Lung (tissue), 11 donors: ENCODE measurements at regions not wholly inside any gene's neighbourhood (a gene's known extent, or its start where the extent isn't known, plus 50 kb on each side); places are given as distances from the start of the nearest gene placed in this dataset.

ENCODE experiments used
- ATAC-seq: fragments of 200-7000 bp; cut with Tn5 transposase; one replicate; pipeline ENCODE4 v1.9.1; 2020; ENCODE audit warnings: moderate number of reproducible peaks; ENCODE audit not compliant: insufficient read depth, low FRiP score
- DNase-seq, 3 donors: peaks; one replicate each; pipeline ENCODE4 v3.0.0-alpha.2; 2013 to 2017
- H3K27ac ChIP-seq, 2 donors: one replicate each; pipeline ENCODE4 v1.5.1; 2013; ENCODE audit warnings: mild to moderate bottlenecking in 2 of 2, moderate library complexity in 2 of 2, control low read depth in 1 of 2, inconsistent platforms in 1 of 2, low read depth in 1 of 2, low read length in 1 of 2
- H3K27me3 ChIP-seq, 3 donors: one replicate each; pipeline ENCODE4 v1.5.1; 2013; ENCODE audit warnings: low read length in 2 of 3; ENCODE audit not compliant: control insufficient read depth in 3 of 3, insufficient read depth in 3 of 3
- H3K36me3 ChIP-seq, 4 donors: one replicate each; pipeline ENCODE4 v1.5.1; 2013; ENCODE audit warnings: low read length in 4 of 4, mild to moderate bottlenecking in 1 of 4, moderate library complexity in 1 of 4; ENCODE audit not compliant: control insufficient read depth in 4 of 4, insufficient read depth in 4 of 4
- H3K4me1 ChIP-seq, 5 donors: one replicate each; pipeline ENCODE4 v1.5.1; 2013; ENCODE audit warnings: low read length in 5 of 5, mild to moderate bottlenecking in 2 of 5, moderate library complexity in 1 of 5; ENCODE audit not compliant: control insufficient read depth in 5 of 5, insufficient read depth in 5 of 5
- H3K4me3 ChIP-seq: one replicate; pipeline ENCODE4 v1.5.1; 2013; ENCODE audit warnings: mild to moderate bottlenecking, control low read depth, moderate library complexity
- H3K9ac ChIP-seq, 2 donors: one replicate each; pipeline ENCODE4 v1.5.1; 2013; ENCODE audit warnings: low read length in 2 of 2, control low read depth in 1 of 2; ENCODE audit not compliant: insufficient read depth in 1 of 2
- H3K9me3 ChIP-seq, 4 donors: one replicate each; pipeline ENCODE4 v1.5.1; 2013; ENCODE audit warnings: low read length in 3 of 4, mild to moderate bottlenecking in 1 of 4, moderate library complexity in 1 of 4; ENCODE audit not compliant: control insufficient read depth in 4 of 4, insufficient read depth in 3 of 4
- WGBS, 2 donors: extraction: QIAGEN DNeasy Blood & Tissue Kit; methylation state at CpG; one replicate each; pipeline ENCODE4 v1.1.7; 2013; 5-methylcytosine and 5-hydroxymethylcytosine counted together
- TF ChIP-seq, protein P1 (sequence below): IDR thresholded peaks from 2 replicates; pipeline ENCODE4 v1.5.1; 2012; ENCODE audit warnings: mild to moderate bottlenecking; ENCODE audit errors: control extremely low read depth, extremely low read depth
- donor health status: control.
- donor health status: control.
- donor health status: Bipolar disorder and iron deficiency.
- donor health status: healthy.
- donor health status: DM: yes; HTN: yes; CAD: no.

- no peaks in the 10 kb centered on the region for H3K36me3 ChIP-seq
- H3K27ac ChIP-seq: no peak overlapping the region
- no peak overlapping the region for H3K4me3 ChIP-seq
- WGBS, 2 donors: 86 to 91% methylated on average over 2 of the region's 2 CpGs
- TF ChIP-seq, protein P1, sequence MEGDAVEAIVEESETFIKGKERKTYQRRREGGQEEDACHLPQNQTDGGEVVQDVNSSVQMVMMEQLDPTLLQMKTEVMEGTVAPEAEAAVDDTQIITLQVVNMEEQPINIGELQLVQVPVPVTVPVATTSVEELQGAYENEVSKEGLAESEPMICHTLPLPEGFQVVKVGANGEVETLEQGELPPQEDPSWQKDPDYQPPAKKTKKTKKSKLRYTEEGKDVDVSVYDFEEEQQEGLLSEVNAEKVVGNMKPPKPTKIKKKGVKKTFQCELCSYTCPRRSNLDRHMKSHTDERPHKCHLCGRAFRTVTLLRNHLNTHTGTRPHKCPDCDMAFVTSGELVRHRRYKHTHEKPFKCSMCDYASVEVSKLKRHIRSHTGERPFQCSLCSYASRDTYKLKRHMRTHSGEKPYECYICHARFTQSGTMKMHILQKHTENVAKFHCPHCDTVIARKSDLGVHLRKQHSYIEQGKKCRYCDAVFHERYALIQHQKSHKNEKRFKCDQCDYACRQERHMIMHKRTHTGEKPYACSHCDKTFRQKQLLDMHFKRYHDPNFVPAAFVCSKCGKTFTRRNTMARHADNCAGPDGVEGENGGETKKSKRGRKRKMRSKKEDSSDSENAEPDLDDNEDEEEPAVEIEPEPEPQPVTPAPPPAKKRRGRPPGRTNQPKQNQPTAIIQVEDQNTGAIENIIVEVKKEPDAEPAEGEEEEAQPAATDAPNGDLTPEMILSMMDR: no peak
- H3K9ac ChIP-seq: no peak overlapping the region
- ATAC-seq (no peak), DNase-seq (no peak)
- no peaks in the 10 kb centered on the region for H3K27me3 ChIP-seq
- no peaks in the 10 kb centered on the region for H3K9me3 ChIP-seq
- no peaks in the 10 kb centered on the region for H3K4me1 ChIP-seq
These were observed 85.1 kb downstream of the TMEM30B start for GRCh38 chr14:61196034-61196433.

- Histone ChIP-seq H3K36me3 (no peaks in the 10 kb centered on the region), H3K4me1 (no peaks in the 10 kb centered on the region), H3K9ac (no peak overlapping the region), H3K9me3 (no peaks in the 10 kb centered on the region), H3K27me3 (no peaks in the 10 kb centered on the region), H3K27ac (no peak overlapping the region), H3K4me3 (no peak overlapping the region)
- WGBS, 2 donors: 84 to 96% methylated on average over 1 of the region's 1 CpG
- TF ChIP-seq, protein P1: no peak
- no peak for DNase-seq
- ATAC-seq: no peak
These were observed 87.7 kb downstream of the TMEM30B start for GRCh38 chr14:61193476-61193875.

DNA sequence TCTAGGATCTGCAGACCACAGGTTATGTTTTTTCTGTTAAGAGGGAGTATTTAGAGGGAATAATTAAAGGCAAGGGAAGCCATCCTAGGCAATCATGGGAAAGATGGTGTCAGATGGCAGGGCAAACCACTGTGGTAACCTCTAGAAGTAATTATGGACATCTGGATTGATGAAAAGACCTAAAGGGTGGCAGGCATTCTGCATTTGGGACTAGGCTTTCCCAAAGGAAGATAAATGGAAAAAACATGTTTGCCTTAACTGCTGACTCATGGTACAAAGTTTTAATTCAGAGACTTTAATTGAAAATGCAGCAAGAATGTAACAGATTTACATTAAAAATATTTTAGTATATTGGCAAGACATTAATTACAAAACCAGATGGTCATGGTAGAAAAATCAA lies 88.1 kb downstream of the TMEM30B start:
- Histone ChIP-seq H3K27me3 (no peaks in the 10 kb centered on the region), H3K4me3 (no peak overlapping the region), H3K27ac (no peak overlapping the region), H3K4me1 (peaks cover 0 to 3% (median 0%) of the 10 kb centered on the region in 5 donors), H3K9ac (no peak overlapping the region), H3K9me3 (no peaks in the 10 kb centered on the region), H3K36me3 (no peaks in the 10 kb centered on the region)
- TF ChIP-seq, protein P1: no peak
- ATAC-seq (no peak), DNase-seq (no peak)

GRCh38 chr14:61191733-61192132 lies 89.4 kb downstream of the TMEM30B start:
- ATAC-seq (no peak), DNase-seq (no peak)
- H3K9ac ChIP-seq: no peak overlapping the region
- H3K4me3 ChIP-seq: no peak overlapping the region
- no peaks in the 10 kb centered on the region for H3K36me3 ChIP-seq
- TF ChIP-seq, protein P1: no peak
- 90 to 92% methylated on average over 1 of the region's 1 CpG for WGBS, 2 donors
- H3K4me1 ChIP-seq: peaks cover 0 to 15% (median 4%) of the 10 kb centered on the region in 5 donors
- no peaks in the 10 kb centered on the region for H3K9me3 ChIP-seq
- H3K27ac ChIP-seq: no peak overlapping the region
- no peaks in the 10 kb centered on the region for H3K27me3 ChIP-seq
